AG04450 (cell line): ENCODE measurements at regions not wholly inside any gene's neighbourhood (a gene's known extent, or its start where the extent isn't known, plus 50 kb on each side); places are given as distances from the start of the nearest gene placed in this dataset.

Experiments used
- CTCF ChIA-PET: fragments of 300-600, 350-600 bp; formaldehyde crosslinking; extraction: SDS; loops from one replicate; lab custom pipeline; 2022; ENCODE audit warnings: antibody characterized with exemption, inconsistent platforms; lab: Charles Lee
- POLR2A ChIA-PET: fragments of 350-600 bp; formaldehyde crosslinking; extraction: SDS; loops from one replicate; lab custom pipeline; 2021; ENCODE audit warnings: antibody characterized with exemption, inconsistent platforms; lab: Yijun Ruan, JAX
- DNase-seq: peaks from one replicate; pipeline ENCODE4 v3.0.0-alpha.2; 2011; ENCODE audit warnings: low read depth, low spot score
- H3K27ac ChIP-seq: one replicate; pipeline ENCODE4 v1.5.1; 2012; ENCODE audit warnings: low read depth, low read length, control low read depth
- H3K27me3 ChIP-seq: one replicate; pipeline ENCODE4 v1.6.0; 2012; ENCODE audit warnings: low read length; ENCODE audit not compliant: control insufficient read depth, insufficient read depth
- H3K4me3 ChIP-seq: 2 replicates; pipeline ENCODE4 v1.5.1; 2011; ENCODE audit warnings: mild to moderate bottlenecking, low read depth, low read length, control low read depth
- H3K9me3 ChIP-seq: 2 replicates; pipeline ENCODE4 v1.5.1; 2012; ENCODE audit warnings: low read length; ENCODE audit not compliant: control insufficient read depth, insufficient read depth
- TF ChIP-seq, protein P1 (sequence below): IDR thresholded peaks from 2 replicates; pipeline ENCODE4 v1.5.1; 2011; ENCODE audit warnings: low read depth, low read length, control low read depth, inconsistent platforms

DNA sequence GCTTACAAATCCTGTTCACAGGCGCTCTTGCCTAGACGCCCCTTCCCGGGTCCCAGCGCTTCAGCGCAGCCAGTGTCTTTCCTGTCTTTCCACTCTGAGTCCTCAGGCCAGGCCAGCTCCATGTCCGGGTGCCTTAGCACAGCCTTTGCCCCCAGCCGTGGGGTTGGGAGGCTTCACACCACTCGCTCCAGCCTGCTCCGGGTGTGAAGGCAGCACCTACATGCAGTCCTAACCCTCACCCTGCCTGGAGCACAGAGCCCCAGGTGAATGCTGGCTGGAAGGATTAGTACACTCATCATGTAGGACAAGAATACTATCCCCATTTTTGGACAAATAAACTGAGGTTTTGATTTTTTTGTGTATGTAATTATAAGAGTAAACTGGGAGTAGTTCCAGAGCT is 81.7 kb upstream of the TMEM72 start:
- DNase-seq, result no peak
- Histone ChIP-seq H3K27ac (peak overlapping the region; percentile 41), H3K4me3 (no peak overlapping the region), H3K27me3 (no peaks in the 10 kb centered on the region), H3K9me3 (peaks cover 4% of the 10 kb centered on the region; the same call in 1 of the 2 replicates)
- POLR2A ChIA-PET, result interaction anchor here (0.7 kb wide), 1 partner anchor 10 kb away, joined by 7 read pairs; no protein-coding TSS in a partner anchor
- CTCF ChIA-PET, result no interaction called here
- TF ChIP-seq, protein P1, sequence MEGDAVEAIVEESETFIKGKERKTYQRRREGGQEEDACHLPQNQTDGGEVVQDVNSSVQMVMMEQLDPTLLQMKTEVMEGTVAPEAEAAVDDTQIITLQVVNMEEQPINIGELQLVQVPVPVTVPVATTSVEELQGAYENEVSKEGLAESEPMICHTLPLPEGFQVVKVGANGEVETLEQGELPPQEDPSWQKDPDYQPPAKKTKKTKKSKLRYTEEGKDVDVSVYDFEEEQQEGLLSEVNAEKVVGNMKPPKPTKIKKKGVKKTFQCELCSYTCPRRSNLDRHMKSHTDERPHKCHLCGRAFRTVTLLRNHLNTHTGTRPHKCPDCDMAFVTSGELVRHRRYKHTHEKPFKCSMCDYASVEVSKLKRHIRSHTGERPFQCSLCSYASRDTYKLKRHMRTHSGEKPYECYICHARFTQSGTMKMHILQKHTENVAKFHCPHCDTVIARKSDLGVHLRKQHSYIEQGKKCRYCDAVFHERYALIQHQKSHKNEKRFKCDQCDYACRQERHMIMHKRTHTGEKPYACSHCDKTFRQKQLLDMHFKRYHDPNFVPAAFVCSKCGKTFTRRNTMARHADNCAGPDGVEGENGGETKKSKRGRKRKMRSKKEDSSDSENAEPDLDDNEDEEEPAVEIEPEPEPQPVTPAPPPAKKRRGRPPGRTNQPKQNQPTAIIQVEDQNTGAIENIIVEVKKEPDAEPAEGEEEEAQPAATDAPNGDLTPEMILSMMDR, result no peak

DNA sequence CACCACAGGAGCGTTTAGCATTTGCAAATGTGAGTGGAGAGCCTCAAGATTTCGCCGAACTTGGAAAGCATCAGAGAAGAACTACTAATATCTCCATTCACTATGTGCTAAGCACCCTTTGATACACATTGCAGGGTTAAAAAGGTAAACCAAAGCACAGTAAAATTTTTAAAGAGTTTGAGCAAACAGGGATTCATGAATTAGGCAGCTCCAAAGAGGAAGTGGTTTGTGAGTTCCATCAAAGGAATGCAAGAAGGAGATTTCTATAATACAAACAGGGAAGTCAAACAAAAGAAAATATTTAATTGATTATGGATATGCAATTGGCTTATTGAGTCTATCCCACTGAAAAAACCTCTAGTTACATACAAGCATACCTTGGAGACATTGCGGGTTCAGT is 81.1 kb upstream of the TMEM72 start:
- TF ChIP-seq, protein P1, result no peak
- ChIA-PET CTCF (no interaction called here), POLR2A (interaction anchor here (0.7 kb wide), 1 partner anchor 9 kb away, joined by 7 read pairs; no protein-coding TSS in a partner anchor)
- peak; percentile 16 for DNase-seq
- H3K9me3 ChIP-seq, result peaks cover 4% of the 10 kb centered on the region; the same call in 1 of the 2 replicates
- H3K27ac ChIP-seq, result peak overlapping the region; percentile 34
- H3K4me3 ChIP-seq, result no peak overlapping the region
- no peaks in the 10 kb centered on the region for H3K27me3 ChIP-seq

DNA sequence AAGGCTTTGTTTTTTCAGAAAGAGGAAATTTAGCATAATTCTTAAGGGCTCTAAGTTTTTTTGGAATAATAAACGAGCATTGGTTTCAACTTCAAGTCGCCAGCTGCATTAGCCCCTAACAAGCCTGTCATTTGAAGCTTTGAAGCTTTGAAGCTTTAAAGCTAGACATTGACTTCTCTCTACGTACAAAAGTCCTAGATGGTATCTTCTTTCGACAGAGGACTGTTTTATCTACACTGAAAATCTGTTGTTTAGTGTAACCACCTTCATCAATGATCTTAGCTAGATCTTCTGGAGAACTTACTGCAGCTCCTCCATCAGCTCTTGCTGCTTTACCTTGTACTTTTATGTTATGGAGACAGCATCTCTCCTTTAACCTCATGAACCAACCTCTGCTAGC is 79.6 kb upstream of the TMEM72 start:
- no peak for DNase-seq
- ChIA-PET CTCF (interaction anchor here (1.0 kb wide), 1 partner anchor 26 kb away, joined by 3 read pairs; no protein-coding TSS in a partner anchor), POLR2A (no interaction called here)
- Histone ChIP-seq H3K4me3 (no peak overlapping the region), H3K27me3 (no peaks in the 10 kb centered on the region), H3K9me3 (peaks cover 4% of the 10 kb centered on the region; the same call in 1 of the 2 replicates), H3K27ac (no peak overlapping the region)
- TF ChIP-seq, protein P1, result no peak

DNA sequence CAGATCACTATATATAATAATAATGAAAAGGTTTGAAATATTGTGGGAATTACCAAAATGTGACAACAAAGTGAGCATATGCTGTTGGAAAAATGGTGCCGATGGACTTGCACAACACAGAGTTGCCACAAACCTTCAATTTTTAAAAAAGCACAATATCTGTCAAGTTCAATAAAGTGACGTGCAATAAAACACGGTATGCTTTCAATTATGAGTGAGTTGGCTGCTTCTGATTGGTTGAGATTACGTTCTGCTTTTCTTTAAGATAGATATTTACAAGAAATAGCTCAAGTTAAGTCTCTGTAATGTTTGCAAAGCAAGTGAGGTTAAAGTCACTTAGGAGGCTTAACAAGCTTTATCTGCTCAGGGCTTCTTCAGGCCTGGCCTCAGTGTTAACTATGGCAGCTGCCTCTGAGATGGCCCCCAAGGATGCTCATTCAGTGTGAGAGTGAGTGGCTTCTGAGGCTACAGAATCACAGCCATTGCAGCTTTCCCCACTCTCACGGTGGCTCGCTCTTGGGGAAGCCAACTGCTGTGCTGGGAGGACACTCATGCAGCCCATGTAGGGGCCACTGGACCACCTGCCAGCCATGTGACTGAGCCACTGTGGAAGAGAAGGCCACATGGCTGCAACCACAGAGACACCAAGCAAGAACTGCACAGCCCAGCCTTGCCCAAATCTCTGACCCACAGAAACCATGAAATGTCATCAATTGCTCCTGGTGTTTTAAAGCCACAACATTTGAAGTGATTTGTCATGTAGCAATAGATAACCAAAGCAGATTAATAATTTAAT is 78.3 kb upstream of the TMEM72 start:
- no peak overlapping the region for H3K27ac ChIP-seq
- no peak overlapping the region for H3K4me3 ChIP-seq
- ChIA-PET CTCF (interaction anchor here (1.0 kb wide), 1 partner anchor 25 kb away, joined by 3 read pairs; no protein-coding TSS in a partner anchor), POLR2A (no interaction called here)
- no peaks in the 10 kb centered on the region for H3K27me3 ChIP-seq
- no peak for DNase-seq
- H3K9me3 ChIP-seq, result no peaks in the 10 kb centered on the region
- TF ChIP-seq, protein P1, result no peak

DNA sequence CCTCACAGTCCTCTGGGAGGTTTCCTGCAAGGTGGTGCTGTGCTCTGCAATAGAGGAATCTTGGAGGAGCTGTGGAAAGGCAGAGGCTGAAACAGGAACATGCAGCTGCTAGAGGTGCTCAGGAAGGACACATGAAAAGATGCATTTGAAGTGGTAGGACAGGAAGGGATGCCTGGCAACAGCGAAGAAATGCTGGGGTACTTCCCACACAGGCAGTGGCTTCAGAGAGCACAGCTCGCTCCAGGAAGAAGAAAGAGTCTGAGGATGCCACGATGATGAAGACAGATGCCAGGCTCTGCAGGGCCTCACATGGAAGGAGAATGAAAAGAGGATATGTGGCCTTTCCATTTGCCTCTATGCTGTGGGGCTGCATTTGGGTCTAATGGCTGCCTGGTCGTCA is 77.0 kb upstream of the TMEM72 start:
- H3K27me3 ChIP-seq, result no peaks in the 10 kb centered on the region
- DNase-seq, result no peak
- H3K27ac ChIP-seq, result no peak overlapping the region
- H3K4me3 ChIP-seq, result no peak overlapping the region
- no peaks in the 10 kb centered on the region for H3K9me3 ChIP-seq
- POLR2A ChIA-PET, result no interaction called here
- TF ChIP-seq, protein P1, result no peak
- CTCF ChIA-PET, result no interaction called here
